Activated CD8-positive, alpha-beta memory T cell treated with anti-CD3 and anti-CD28 coated beads, Interleukin-2, amount 10 ng/mL, durations not matched to agents 7 days and 5 days (primary cell): ENCODE measurements at regions not wholly inside any gene's neighbourhood (a gene's known extent, or its start where the extent isn't known, plus 50 kb on each side); places are given as distances from the start of the nearest gene placed in this dataset.

Experiments used
- ATAC-seq: fragments of 150-1000 bp; cut with Tn5 transposase; one replicate; pipeline ENCODE4 v1.10.0; 2021; ENCODE audit warnings: moderate library complexity
- CTCF ChIA-PET: fragments of 350-600 bp; sonication (Branson Sonifier 250); formaldehyde crosslinking; loops from one replicate; lab custom pipeline; 2021; ENCODE audit warnings: antibody characterized with exemption; lab: Charles Lee
- DNase-seq: peaks from one replicate; pipeline ENCODE4 v3.0.0-alpha.2; 2020
- H3K27ac Mint-ChIP-seq: one replicate; pipeline ENCODE4 v1.8.0; 2021; ENCODE audit warnings: mild to moderate bottlenecking, mixed read lengths
- H3K27me3 Mint-ChIP-seq: one replicate; pipeline ENCODE4 v1.8.0; 2021; ENCODE audit warnings: mixed read lengths
- H3K36me3 Mint-ChIP-seq: one replicate; pipeline ENCODE4 v1.8.0; 2021; ENCODE audit warnings: mild to moderate bottlenecking, mixed read lengths
- H3K4me1 Mint-ChIP-seq: one replicate; pipeline ENCODE4 v1.8.0; 2021; ENCODE audit warnings: mixed read lengths
- H3K4me3 Mint-ChIP-seq: one replicate; pipeline ENCODE4 v1.8.0; 2021; ENCODE audit warnings: mild to moderate bottlenecking, moderate library complexity, mixed read lengths
- H3K9me3 Mint-ChIP-seq: one replicate; pipeline ENCODE4 v1.8.0; 2022; ENCODE audit warnings: low read depth, mixed read lengths

- H3K4me3 Mint-ChIP-seq = no peak overlapping the region
- no peaks in the 10 kb centered on the region for H3K27me3 Mint-ChIP-seq
- H3K27ac Mint-ChIP-seq = no peak overlapping the region
- H3K36me3 Mint-ChIP-seq = no peaks in the 10 kb centered on the region
- no peaks in the 10 kb centered on the region for H3K4me1 Mint-ChIP-seq
- peaks cover 4% of the 10 kb centered on the region for H3K9me3 Mint-ChIP-seq
- ATAC-seq (no peak), DNase-seq (no peak)
- CTCF ChIA-PET = no interaction called here
Measured at GRCh38 chr22:27352426-27352825, 449.1 kb downstream of the MN1 start.

GRCh38 chr22:27358096-27358870 is 443.3 kb downstream of the MN1 start:
- H3K27ac Mint-ChIP-seq = no peak overlapping the region

GRCh38 chr22:27370269-27370668 is 431.3 kb downstream of the MN1 start:
- DNase-seq = no peak
- H3K9me3 Mint-ChIP-seq = no peaks in the 10 kb centered on the region
- no peak overlapping the region for H3K4me3 Mint-ChIP-seq
- no peak overlapping the region for H3K27ac Mint-ChIP-seq
- ATAC-seq = no peak
- H3K36me3 Mint-ChIP-seq = no peaks in the 10 kb centered on the region
- H3K27me3 Mint-ChIP-seq = no peaks in the 10 kb centered on the region
- CTCF ChIA-PET = no interaction called here
- no peaks in the 10 kb centered on the region for H3K4me1 Mint-ChIP-seq

More at GRCh38 chr22:27358096-27358870, 443.3 kb downstream of the MN1 start:
- Mint-ChIP-seq H3K27me3 (peaks cover 1% of the 10 kb centered on the region), H3K4me1 (no peaks in the 10 kb centered on the region), H3K9me3 (peaks cover 2% of the 10 kb centered on the region), H3K36me3 (no peaks in the 10 kb centered on the region), H3K4me3 (no peak overlapping the region)
- CTCF ChIA-PET = no interaction called here
- DNase-seq (no peak), ATAC-seq (no peak)

- DNase-seq (no peak), ATAC-seq (no peak)
- Mint-ChIP-seq H3K36me3 (no peaks in the 10 kb centered on the region), H3K9me3 (no peaks in the 10 kb centered on the region), H3K4me1 (no peaks in the 10 kb centered on the region), H3K27me3 (no peaks in the 10 kb centered on the region), H3K4me3 (no peak overlapping the region), H3K27ac (no peak overlapping the region)
- CTCF ChIA-PET = no interaction called here
Measured at GRCh38 chr22:27370987-27371386, 430.6 kb downstream of the MN1 start.

- CTCF ChIA-PET = no interaction called here
- Mint-ChIP-seq H3K36me3 (no peaks in the 10 kb centered on the region), H3K4me3 (no peak overlapping the region), H3K27me3 (peaks cover 2% of the 10 kb centered on the region), H3K4me1 (no peaks in the 10 kb centered on the region), H3K9me3 (no peaks in the 10 kb centered on the region), H3K27ac (no peak overlapping the region)
- DNase-seq (no peak), ATAC-seq (no peak)
Measured at GRCh38 chr22:27372364-27372763, 429.2 kb downstream of the MN1 start.

GRCh38 chr22:27372969-27373670 is 428.4 kb downstream of the MN1 start:
- CTCF ChIA-PET = no interaction called here
- Mint-ChIP-seq H3K27ac (no peak overlapping the region), H3K36me3 (no peaks in the 10 kb centered on the region), H3K4me1 (no peaks in the 10 kb centered on the region), H3K9me3 (no peaks in the 10 kb centered on the region), H3K4me3 (no peak overlapping the region), H3K27me3 (peaks cover 2% of the 10 kb centered on the region)
- DNase-seq (no peak), ATAC-seq (no peak)

- ATAC-seq (no peak), DNase-seq (no peak)
- Mint-ChIP-seq H3K36me3 (no peaks in the 10 kb centered on the region), H3K27ac (no peak overlapping the region), H3K27me3 (peaks cover 2% of the 10 kb centered on the region), H3K4me3 (no peak overlapping the region), H3K4me1 (no peaks in the 10 kb centered on the region), H3K9me3 (no peaks in the 10 kb centered on the region)
- CTCF ChIA-PET = no interaction called here
Measured at GRCh38 chr22:27377501-27378295, 423.9 kb downstream of the MN1 start.

GRCh38 chr22:27378311-27378800 is 423.2 kb downstream of the MN1 start:
- ATAC-seq (no peak), DNase-seq (no peak)
- CTCF ChIA-PET = no interaction called here
- H3K4me1 Mint-ChIP-seq = no peaks in the 10 kb centered on the region
- no peak overlapping the region for H3K4me3 Mint-ChIP-seq
- no peaks in the 10 kb centered on the region for H3K36me3 Mint-ChIP-seq
- no peaks in the 10 kb centered on the region for H3K9me3 Mint-ChIP-seq
- H3K27ac Mint-ChIP-seq = no peak overlapping the region
- H3K27me3 Mint-ChIP-seq = peaks cover 2% of the 10 kb centered on the region

- Mint-ChIP-seq H3K27ac (no peak overlapping the region), H3K4me1 (no peaks in the 10 kb centered on the region), H3K27me3 (peaks cover 2% of the 10 kb centered on the region), H3K36me3 (no peaks in the 10 kb centered on the region), H3K9me3 (no peaks in the 10 kb centered on the region), H3K4me3 (no peak overlapping the region)
- CTCF ChIA-PET = no interaction called here
- no peak for DNase-seq
- no peak for ATAC-seq
Measured at GRCh38 chr22:27378995-27379394, 422.6 kb downstream of the MN1 start.

- H3K4me1 Mint-ChIP-seq = no peaks in the 10 kb centered on the region
- H3K27ac Mint-ChIP-seq = no peak overlapping the region
- no peaks in the 10 kb centered on the region for H3K36me3 Mint-ChIP-seq
- peaks cover 2% of the 10 kb centered on the region for H3K27me3 Mint-ChIP-seq
- H3K9me3 Mint-ChIP-seq = no peaks in the 10 kb centered on the region
- no peak for DNase-seq
- H3K4me3 Mint-ChIP-seq = no peak overlapping the region
- no peak for ATAC-seq
- CTCF ChIA-PET = no interaction called here
Measured at GRCh38 chr22:27380855-27381254, 420.7 kb downstream of the MN1 start.

GRCh38 chr22:27381552-27381951 is 420.0 kb downstream of the MN1 start:
- CTCF ChIA-PET = no interaction called here
- Mint-ChIP-seq H3K9me3 (no peaks in the 10 kb centered on the region), H3K4me3 (no peak overlapping the region), H3K27ac (no peak overlapping the region), H3K4me1 (no peaks in the 10 kb centered on the region), H3K27me3 (peaks cover 2% of the 10 kb centered on the region), H3K36me3 (no peaks in the 10 kb centered on the region)
- DNase-seq (no peak), ATAC-seq (no peak)

- ATAC-seq (no peak), DNase-seq (no peak)
- H3K4me1 Mint-ChIP-seq = no peaks in the 10 kb centered on the region
- CTCF ChIA-PET = no interaction called here
- no peak overlapping the region for H3K4me3 Mint-ChIP-seq
- no peaks in the 10 kb centered on the region for H3K27me3 Mint-ChIP-seq
- no peak overlapping the region for H3K27ac Mint-ChIP-seq
- H3K9me3 Mint-ChIP-seq = no peaks in the 10 kb centered on the region
- no peaks in the 10 kb centered on the region for H3K36me3 Mint-ChIP-seq
Measured at GRCh38 chr22:27381960-27382742, 419.4 kb downstream of the MN1 start.

- Mint-ChIP-seq H3K36me3 (no peaks in the 10 kb centered on the region), H3K4me1 (no peaks in the 10 kb centered on the region), H3K4me3 (no peak overlapping the region), H3K27ac (no peak overlapping the region), H3K9me3 (no peaks in the 10 kb centered on the region), H3K27me3 (no peaks in the 10 kb centered on the region)
- CTCF ChIA-PET = no interaction called here
- ATAC-seq (no peak), DNase-seq (no peak)
Measured at GRCh38 chr22:27382947-27383346, 418.6 kb downstream of the MN1 start.
